HAP-1 (cell line): ENCODE measurements at regions not wholly inside any gene's neighbourhood (a gene's known extent, or its start where the extent isn't known, plus 50 kb on each side); places are given as distances from the start of the nearest gene placed in this dataset.

Experiments used
- DNase-seq, 2 experiments: peaks; one replicate each; pipeline ENCODE4 v3.0.0-alpha.2; 2016 to 2020; ENCODE audit warnings: low spot score in 2 of 2
- H3K27me3 ChIP-seq: fragments of 250-450 bp; sonication (Bioruptor Pico); 2 replicates; pipeline ENCODE4 v1.5.1; 2020; ENCODE audit warnings: low read depth, mild to moderate bottlenecking, moderate library complexity
- H3K36me3 ChIP-seq: fragments of 250-450 bp; sonication (Bioruptor Pico); replicated peaks from 2 replicates; pipeline ENCODE4 v1.5.1; 2020; ENCODE audit warnings: mild to moderate bottlenecking
- H3K4me1 ChIP-seq: fragments of 250-450 bp; sonication (Bioruptor Pico); 2 replicates; pipeline ENCODE4 v1.5.1; 2020; ENCODE audit warnings: mild to moderate bottlenecking
- H3K4me3 ChIP-seq: fragments of 250-450 bp; sonication (Bioruptor Pico); 2 replicates; pipeline ENCODE4 v1.5.1; 2020; ENCODE audit warnings: mild to moderate bottlenecking, moderate library complexity
- H3K9me3 ChIP-seq: fragments of 250-450 bp; sonication (Bioruptor Pico); 2 replicates; pipeline ENCODE4 v1.5.1; 2020; ENCODE audit warnings: mild to moderate bottlenecking, moderate library complexity
- in situ Hi-C: fragments of 300-500 bp; cut with MboI; formaldehyde crosslinking; loops from 3 replicates; pipeline ENCODE4 v1.14.3; 2020; ENCODE audit warnings: low sequenced_read_pairs, inconsistent platforms, mixed read lengths

- H3K4me1 ChIP-seq = no peaks in the 10 kb centered on the region
- no peak overlapping the region for H3K4me3 ChIP-seq
- H3K9me3 ChIP-seq = peaks cover 4% of the 10 kb centered on the region; the same call in 1 of the 2 replicates
These were observed 139.0 kb upstream of the LUZP2 start for GRCh38 chr11:24357620-24358410.

DNA sequence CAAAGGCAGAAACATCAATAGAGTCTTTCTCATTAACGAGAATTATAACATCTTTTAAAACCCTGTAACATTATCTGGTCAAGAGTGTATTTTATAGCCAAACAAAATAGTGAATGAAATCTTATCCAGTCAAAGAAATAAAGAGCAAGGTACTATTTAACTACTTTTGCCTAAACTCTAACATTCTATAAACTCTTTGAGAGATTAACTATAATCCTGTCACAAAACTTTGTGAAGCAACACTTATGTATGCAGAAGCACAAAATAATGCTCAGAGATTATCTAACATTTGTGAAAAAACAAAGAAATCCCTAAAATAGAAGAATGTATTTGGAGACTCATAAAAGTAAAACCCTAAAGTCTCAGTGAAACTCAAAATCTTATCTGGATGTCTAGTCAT lies 124.4 kb upstream of the LUZP2 start:
- peak in 1 of 2 experiments; percentile 91 for DNase-seq
- no peaks in the 10 kb centered on the region for H3K36me3 ChIP-seq
- H3K4me1 ChIP-seq = peaks cover 10% of the 10 kb centered on the region
- in situ Hi-C loops = no loop called here
- no peak overlapping the region for H3K4me3 ChIP-seq
- H3K9me3 ChIP-seq = no peaks in the 10 kb centered on the region
- no peaks in the 10 kb centered on the region for H3K27me3 ChIP-seq

More at GRCh38 chr11:24357620-24358410, 139.0 kb upstream of the LUZP2 start:
- no peaks in the 10 kb centered on the region for H3K36me3 ChIP-seq
- in situ Hi-C loops = no loop called here
- H3K27me3 ChIP-seq = no peaks in the 10 kb centered on the region
- DNase-seq = no peak

DNA sequence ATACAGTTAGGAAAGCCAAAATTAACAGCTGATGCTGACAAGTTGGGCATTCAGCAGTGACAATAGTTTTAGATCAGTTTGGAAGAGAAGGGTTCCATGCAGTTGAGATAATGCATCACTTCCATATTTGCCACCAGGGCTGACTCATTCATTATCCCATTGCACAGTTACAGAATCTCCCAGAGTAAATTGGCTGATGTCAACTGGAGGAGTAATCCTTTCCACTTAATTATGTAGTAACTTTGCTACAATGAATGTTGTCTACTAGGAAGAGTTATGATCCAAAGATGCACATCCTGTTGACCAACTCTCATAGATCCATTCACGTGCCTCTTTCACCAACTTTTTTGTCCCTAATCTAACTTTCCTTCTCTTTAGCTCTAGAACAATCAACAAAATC lies 123.3 kb upstream of the LUZP2 start:
- no peaks in the 10 kb centered on the region for H3K36me3 ChIP-seq
- H3K27me3 ChIP-seq = no peaks in the 10 kb centered on the region
- in situ Hi-C loops = no loop called here
- H3K4me3 ChIP-seq = no peak overlapping the region
- H3K9me3 ChIP-seq = no peaks in the 10 kb centered on the region
- DNase-seq = no peak
- H3K4me1 ChIP-seq = peaks cover 10% of the 10 kb centered on the region

- Histone ChIP-seq H3K27me3 (no peaks in the 10 kb centered on the region), H3K4me3 (no peak overlapping the region), H3K4me1 (peaks cover 10% of the 10 kb centered on the region), H3K9me3 (no peaks in the 10 kb centered on the region), H3K36me3 (no peaks in the 10 kb centered on the region)
- in situ Hi-C loops = no loop called here
- no peak for DNase-seq
These were observed 121.5 kb upstream of the LUZP2 start for GRCh38 chr11:24375351-24375750.

DNA sequence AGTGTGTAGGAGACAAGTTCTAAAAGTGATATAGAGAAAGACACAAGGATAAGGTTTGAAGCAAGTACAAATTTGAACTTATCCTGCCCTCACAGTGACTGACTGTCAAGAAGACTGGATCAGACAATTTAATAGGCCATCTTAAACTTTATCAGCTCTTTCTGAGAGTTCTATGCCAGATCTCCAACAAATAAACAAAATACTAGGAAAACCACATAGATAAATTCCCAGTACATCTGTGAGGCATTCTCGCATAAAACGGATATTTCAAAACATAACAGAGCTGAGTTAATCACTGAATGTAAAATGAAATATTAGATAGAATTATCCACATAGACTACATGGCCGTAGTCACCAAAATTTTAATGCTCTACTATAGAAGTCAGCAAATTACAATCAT lies 120.9 kb upstream of the LUZP2 start:
- no peak overlapping the region for H3K4me3 ChIP-seq
- peaks cover 10% of the 10 kb centered on the region for H3K4me1 ChIP-seq
- no peaks in the 10 kb centered on the region for H3K27me3 ChIP-seq
- DNase-seq = no peak
- H3K9me3 ChIP-seq = no peaks in the 10 kb centered on the region
- in situ Hi-C loops = no loop called here
- no peaks in the 10 kb centered on the region for H3K36me3 ChIP-seq

DNA sequence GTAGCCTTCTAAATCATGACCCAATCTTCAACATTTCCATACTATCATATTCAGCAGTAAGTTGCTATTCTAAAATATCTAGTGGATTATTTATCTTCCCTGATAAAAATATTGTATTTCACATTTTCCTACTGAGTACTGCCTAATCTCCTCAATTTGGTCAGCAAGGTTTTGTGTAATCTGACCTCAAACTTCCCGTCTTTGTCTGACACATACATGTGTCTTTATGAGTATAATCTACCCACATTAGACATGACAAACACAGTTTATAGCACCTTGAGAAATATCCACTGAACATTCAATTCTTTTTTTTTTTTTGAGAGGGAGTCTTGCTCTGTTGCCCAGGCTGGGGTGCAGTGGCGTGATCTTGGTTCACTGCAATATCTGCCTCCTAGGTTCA lies 113.7 kb upstream of the LUZP2 start:
- no peak for DNase-seq
- H3K4me1 ChIP-seq = peaks cover 4% of the 10 kb centered on the region; the same call in 1 of the 2 replicates
- H3K4me3 ChIP-seq = no peak overlapping the region
- no peaks in the 10 kb centered on the region for H3K27me3 ChIP-seq
- in situ Hi-C loops = no loop called here
- H3K36me3 ChIP-seq = no peaks in the 10 kb centered on the region
- no peaks in the 10 kb centered on the region for H3K9me3 ChIP-seq

DNA sequence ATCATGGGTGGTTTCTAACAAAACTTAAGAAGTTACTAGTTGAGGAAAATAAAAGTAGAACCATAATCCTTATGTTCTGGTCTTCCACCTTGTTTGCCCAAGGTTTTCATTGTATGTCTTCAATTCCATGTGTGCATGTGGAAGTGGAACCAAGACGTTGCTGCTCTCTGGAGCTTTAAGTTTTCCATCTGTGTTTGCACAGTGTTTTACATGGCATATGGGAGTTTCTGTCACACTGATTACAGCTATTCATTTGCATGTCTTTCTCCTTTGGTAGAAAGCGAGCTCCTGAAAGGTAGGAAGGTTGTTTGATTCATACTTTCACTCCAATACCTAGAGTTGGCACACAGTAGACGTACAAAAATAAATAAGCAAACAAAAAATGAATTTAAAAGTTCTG lies 112.6 kb upstream of the LUZP2 start:
- Histone ChIP-seq H3K4me3 (no peak overlapping the region), H3K27me3 (no peaks in the 10 kb centered on the region), H3K36me3 (no peaks in the 10 kb centered on the region), H3K4me1 (peaks cover 4% of the 10 kb centered on the region; the same call in 1 of the 2 replicates), H3K9me3 (no peaks in the 10 kb centered on the region)
- in situ Hi-C loops = no loop called here
- DNase-seq = no peak

DNA sequence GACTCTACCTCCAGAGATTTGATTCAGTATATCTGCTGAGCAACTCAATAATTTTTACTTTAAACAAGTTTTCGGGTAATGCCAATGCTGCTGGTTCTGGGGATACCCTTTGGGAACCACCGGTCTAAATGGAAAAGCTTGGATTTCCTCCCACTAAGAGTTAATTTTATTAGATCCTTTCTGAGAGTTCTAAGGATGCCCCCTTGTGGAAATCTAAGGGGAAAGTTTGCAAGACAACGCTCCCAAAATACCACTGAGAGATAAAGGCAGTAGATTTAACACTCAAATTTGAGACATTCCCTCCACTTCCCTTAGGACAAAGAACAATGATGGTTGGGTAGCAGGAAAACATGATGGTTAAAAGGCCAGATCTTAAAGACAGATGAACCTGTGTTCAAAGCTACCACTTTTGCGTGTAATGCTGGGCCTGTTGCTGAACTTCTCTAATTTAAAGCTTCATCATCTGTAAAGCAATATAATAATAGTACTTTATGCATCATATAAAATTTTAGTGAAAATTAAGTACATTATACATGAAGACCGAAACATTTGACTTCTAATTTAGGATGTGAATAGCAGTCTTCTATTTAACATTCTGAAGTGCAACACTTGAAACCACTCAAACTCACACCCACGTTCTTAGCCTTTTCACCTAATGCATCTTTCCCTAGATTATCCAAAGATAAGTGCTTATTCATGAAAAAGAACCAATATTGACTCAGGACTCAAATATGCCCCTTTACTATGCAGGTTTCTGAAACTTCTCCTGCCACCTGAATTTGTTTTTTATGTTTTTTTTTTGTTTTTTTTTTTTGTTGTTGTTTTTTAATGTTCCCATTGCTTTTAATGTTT lies 110.1 kb upstream of the LUZP2 start:
- Histone ChIP-seq H3K36me3 (no peaks in the 10 kb centered on the region), H3K27me3 (no peaks in the 10 kb centered on the region), H3K4me3 (no peak overlapping the region), H3K9me3 (no peaks in the 10 kb centered on the region), H3K4me1 (peaks cover 4% of the 10 kb centered on the region; the same call in 1 of the 2 replicates)
- DNase-seq = peak; percentile 10 to 72
- in situ Hi-C loops = no loop called here

DNA sequence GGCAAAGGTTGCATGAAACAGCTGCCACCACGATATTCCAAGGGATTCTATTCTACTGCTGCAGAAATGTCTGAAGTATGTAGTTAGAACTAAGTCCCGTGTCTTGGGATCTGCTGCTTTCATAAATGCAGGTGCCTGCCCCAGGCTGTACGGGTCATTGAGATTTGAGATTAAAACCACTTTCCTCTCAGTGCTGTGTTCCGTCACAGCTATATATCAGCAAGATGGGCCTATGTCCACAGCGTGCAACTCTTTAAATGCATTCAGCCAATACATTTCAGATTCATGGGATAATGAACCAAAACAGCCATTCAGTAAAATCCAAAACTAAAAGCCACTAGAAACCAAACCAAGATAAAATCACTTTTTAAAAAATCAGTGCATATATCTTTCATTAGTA lies 107.3 kb upstream of the LUZP2 start:
- Histone ChIP-seq H3K4me3 (no peak overlapping the region), H3K27me3 (no peaks in the 10 kb centered on the region), H3K36me3 (no peaks in the 10 kb centered on the region), H3K9me3 (no peaks in the 10 kb centered on the region), H3K4me1 (peaks cover 4% of the 10 kb centered on the region; the same call in 1 of the 2 replicates)
- in situ Hi-C loops = no loop called here
- no peak for DNase-seq

DNA sequence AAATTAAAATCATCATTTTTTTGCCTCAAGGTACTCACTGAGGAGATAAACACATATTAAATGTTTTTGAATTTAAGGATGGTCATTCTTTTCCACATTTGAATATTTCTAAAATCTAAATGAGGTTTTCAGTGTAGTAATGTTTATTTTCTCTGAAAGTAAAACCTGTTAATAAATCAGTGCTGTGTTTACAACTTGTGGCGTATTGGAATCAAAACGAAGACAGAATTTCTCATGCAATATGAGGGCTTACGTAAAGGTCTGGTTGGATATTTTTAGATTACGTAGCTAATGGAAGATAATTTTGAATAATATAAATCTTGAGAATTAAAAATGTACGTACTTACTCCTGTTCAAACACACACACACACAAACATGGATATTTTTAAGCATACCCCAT lies 106.8 kb upstream of the LUZP2 start:
- no peak for DNase-seq
- Histone ChIP-seq H3K4me1 (peaks cover 4% of the 10 kb centered on the region; the same call in 1 of the 2 replicates), H3K9me3 (no peaks in the 10 kb centered on the region), H3K36me3 (no peaks in the 10 kb centered on the region), H3K27me3 (no peaks in the 10 kb centered on the region), H3K4me3 (no peak overlapping the region)
- in situ Hi-C loops = no loop called here

- Histone ChIP-seq H3K36me3 (no peaks in the 10 kb centered on the region), H3K4me1 (peaks cover 4% of the 10 kb centered on the region; the same call in 1 of the 2 replicates), H3K27me3 (no peaks in the 10 kb centered on the region), H3K4me3 (no peak overlapping the region), H3K9me3 (no peaks in the 10 kb centered on the region)
- DNase-seq = no peak
- in situ Hi-C loops = no loop called here
These were observed 106.1 kb upstream of the LUZP2 start for GRCh38 chr11:24390762-24391161.

DNA sequence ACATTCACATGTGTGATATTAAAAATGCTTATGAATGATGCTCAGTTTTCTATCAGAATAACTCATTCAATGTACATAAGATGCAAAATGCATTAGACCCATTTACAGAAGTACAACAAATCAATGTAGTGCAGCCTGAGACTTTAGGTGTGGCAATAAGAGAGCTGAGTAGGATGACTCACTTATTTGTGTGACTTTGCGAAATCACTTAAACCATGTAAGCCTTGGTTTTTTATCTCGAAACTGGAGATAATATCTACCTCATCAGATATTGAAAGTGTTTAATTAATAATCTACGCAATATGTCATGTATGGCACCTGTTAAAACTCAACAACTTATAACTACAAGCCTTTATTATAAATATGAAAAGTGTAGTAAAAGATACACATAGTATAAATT lies 105.7 kb upstream of the LUZP2 start:
- in situ Hi-C loops = no loop called here

GRCh38 chr11:24400059-24400665 lies 96.7 kb upstream of the LUZP2 start:
- no peaks in the 10 kb centered on the region for H3K36me3 ChIP-seq
- in situ Hi-C loops = no loop called here
- no peak for DNase-seq
- H3K4me3 ChIP-seq = no peak overlapping the region
- no peaks in the 10 kb centered on the region for H3K27me3 ChIP-seq
- H3K4me1 ChIP-seq = no peaks in the 10 kb centered on the region
- H3K9me3 ChIP-seq = no peaks in the 10 kb centered on the region

More for the DNA sequence above, 105.7 kb upstream of the LUZP2 start:
- Histone ChIP-seq H3K9me3 (no peaks in the 10 kb centered on the region), H3K36me3 (no peaks in the 10 kb centered on the region), H3K4me3 (no peak overlapping the region), H3K27me3 (no peaks in the 10 kb centered on the region), H3K4me1 (peaks cover 4% of the 10 kb centered on the region; the same call in 1 of the 2 replicates)
- no peak for DNase-seq

DNA sequence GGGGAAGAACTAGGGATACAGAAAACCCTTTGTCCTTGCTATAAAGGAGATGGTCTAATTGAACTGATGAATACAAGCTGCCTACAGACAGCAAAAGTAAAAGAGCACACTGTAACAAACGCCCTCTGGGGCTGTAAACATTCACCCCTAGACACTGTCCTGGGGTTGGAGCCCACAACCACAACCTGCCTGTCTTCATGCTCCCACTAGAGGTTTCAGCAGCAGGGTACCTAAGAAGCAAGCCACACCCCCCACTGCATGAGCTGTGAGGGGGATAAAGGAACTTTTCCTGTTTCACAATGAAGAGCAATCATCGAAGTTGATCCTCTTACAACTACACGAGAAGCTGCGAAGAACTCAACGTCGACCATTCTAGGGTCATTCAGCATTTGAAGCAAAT lies 90.5 kb upstream of the LUZP2 start:
- DNase-seq = no peak
- Histone ChIP-seq H3K36me3 (no peaks in the 10 kb centered on the region), H3K4me1 (peaks cover 11% of the 10 kb centered on the region), H3K9me3 (no peaks in the 10 kb centered on the region), H3K27me3 (no peaks in the 10 kb centered on the region), H3K4me3 (no peak overlapping the region)
- in situ Hi-C loops = no loop called here
